HG03439 (cell line): ENCODE measurements at regions not wholly inside any gene's neighbourhood (a gene's known extent, or its start where the extent isn't known, plus 50 kb on each side); places are given as distances from the start of the nearest gene placed in this dataset.
"Not testable (repeated sequence)": the region's sequence is repeated elsewhere in the genome, so short reads cannot be mapped to it uniquely, and the experiment has no call there.

ENCODE experiments used
- ATAC-seq: cut with Tn5 transposase; IDR thresholded peaks from one replicate; pipeline ENCODE4 v1.9.1; 2021; ENCODE audit warnings: mild to moderate bottlenecking, moderate library complexity; ENCODE audit not compliant: unreplicated experiment

- ATAC-seq, result no peak
These were observed 284.1 kb upstream of the EPHA7 start for GRCh38 chr6:93703431-93703830.

- ATAC-seq, result no peak
These were observed 282.2 kb upstream of the EPHA7 start for GRCh38 chr6:93701526-93701925.

- ATAC-seq, result no peak
These were observed 266.1 kb upstream of the EPHA7 start for GRCh38 chr6:93685494-93685893.

- no peak for ATAC-seq
These were observed 265.0 kb upstream of the EPHA7 start for GRCh38 chr6:93684339-93684738.

GRCh38 chr6:93679836-93680235, 260.5 kb upstream of the EPHA7 start:
- no peak for ATAC-seq

- no peak for ATAC-seq
These were observed 259.6 kb upstream of the EPHA7 start for GRCh38 chr6:93678841-93679454.

GRCh38 chr6:93677264-93677965, 258.1 kb upstream of the EPHA7 start:
- no peak for ATAC-seq

- ATAC-seq, result no peak
These were observed 257.2 kb upstream of the EPHA7 start for GRCh38 chr6:93676581-93676980.

- ATAC-seq, result no peak
These were observed 256.6 kb upstream of the EPHA7 start for GRCh38 chr6:93675856-93676417.

- no peak for ATAC-seq
These were observed 243.8 kb upstream of the EPHA7 start for GRCh38 chr6:93663111-93663510.

GRCh38 chr6:93654548-93654947, 235.2 kb upstream of the EPHA7 start:
- ATAC-seq, result no peak

- ATAC-seq, result no peak
These were observed 225.3 kb upstream of the EPHA7 start for GRCh38 chr6:93644611-93645010.

- no peak for ATAC-seq
These were observed 219.8 kb upstream of the EPHA7 start for GRCh38 chr6:93639126-93639525.

GRCh38 chr6:93636987-93637664, 217.8 kb upstream of the EPHA7 start:
- ATAC-seq, result not testable (repeated sequence)

GRCh38 chr6:93624408-93624807, 205.0 kb upstream of the EPHA7 start:
- no peak for ATAC-seq

GRCh38 chr6:93621442-93621841, 202.1 kb upstream of the EPHA7 start:
- no peak for ATAC-seq

- no peak for ATAC-seq
These were observed 185.6 kb upstream of the EPHA7 start for GRCh38 chr6:93604951-93605350.

GRCh38 chr6:93592417-93592816, 173.1 kb upstream of the EPHA7 start:
- ATAC-seq, result no peak

GRCh38 chr6:93586306-93586705, 166.9 kb upstream of the EPHA7 start:
- ATAC-seq, result no peak

- no peak for ATAC-seq
These were observed 164.9 kb upstream of the EPHA7 start for GRCh38 chr6:93584300-93584699.

- no peak for ATAC-seq
These were observed 162.0 kb upstream of the EPHA7 start for GRCh38 chr6:93581371-93581770.

- ATAC-seq, result no peak
These were observed 161.1 kb upstream of the EPHA7 start for GRCh38 chr6:93580446-93580845.
